HK-2 (cell line): ENCODE measurements at regions not wholly inside any gene's neighbourhood (a gene's known extent, or its start where the extent isn't known, plus 50 kb on each side); places are given as distances from the start of the nearest gene placed in this dataset.

Experiments used
- DNase-seq: peaks from one replicate; pipeline ENCODE4 v3.0.0-alpha.2; 2018; ENCODE audit not compliant: unreplicated experiment

GRCh38 chr6:126529637-126530362, 189.9 kb downstream of the CENPW start:
- no peak for DNase-seq

DNA sequence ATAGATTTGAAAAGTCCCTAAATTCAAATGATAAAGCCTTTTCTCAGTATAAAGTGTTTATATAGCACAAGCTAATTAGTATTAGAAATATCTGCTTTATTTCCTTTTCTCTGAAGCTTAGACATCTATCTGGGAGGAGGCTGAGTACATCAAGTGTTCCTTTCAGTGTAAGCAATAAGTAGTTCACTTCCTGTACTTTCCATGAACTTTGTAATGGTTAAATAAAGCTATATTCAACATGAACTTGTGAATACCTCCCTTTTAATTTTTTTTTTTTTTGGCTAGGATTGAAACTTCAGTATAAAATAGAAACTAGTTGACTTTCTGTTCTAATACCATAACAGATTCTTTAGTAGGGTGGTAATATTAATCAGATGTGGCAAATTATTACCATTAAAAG, 190.9 kb downstream of the CENPW start:
- no peak for DNase-seq

DNA sequence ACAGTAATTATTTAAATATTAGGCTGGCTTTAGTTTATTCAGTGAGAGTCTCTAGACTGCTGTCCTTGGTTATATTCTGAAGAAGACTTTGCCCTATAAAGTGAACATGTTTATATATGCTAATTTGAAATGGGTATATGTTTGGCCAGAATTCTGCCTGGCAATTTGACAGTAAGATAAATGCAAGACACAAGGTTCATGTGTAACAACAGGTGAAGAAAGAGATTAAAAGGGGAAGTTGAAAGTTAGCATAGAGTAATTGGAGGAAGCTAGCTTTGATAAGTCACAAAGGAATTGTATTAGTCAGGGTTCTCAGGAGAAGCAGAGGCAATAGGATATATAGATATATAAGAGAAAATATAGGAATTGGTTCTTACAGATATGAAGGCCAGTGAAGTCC, 191.4 kb downstream of the CENPW start:
- DNase-seq = no peak

DNA sequence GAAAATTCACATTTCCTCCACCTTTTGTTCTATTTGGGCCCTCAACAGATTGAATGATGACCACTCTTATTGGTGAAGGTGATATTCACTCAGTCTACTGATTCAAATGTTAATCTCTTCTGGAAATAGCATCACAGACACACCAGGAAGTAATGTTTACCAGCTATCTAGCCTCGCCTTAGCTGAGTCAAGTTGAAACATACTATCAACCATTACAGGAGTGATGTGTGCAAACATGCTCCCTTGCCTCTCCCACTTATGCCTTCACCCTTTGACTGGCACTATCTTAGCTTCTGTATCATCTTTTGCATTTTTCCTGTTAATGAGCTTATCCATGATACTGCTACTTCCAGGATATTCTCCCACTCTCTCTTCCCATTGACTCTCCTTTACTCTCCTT, 191.9 kb downstream of the CENPW start:
- DNase-seq = no peak

- DNase-seq = no peak
Observed at GRCh38 chr6:126534401-126534800, 194.5 kb downstream of the CENPW start.

GRCh38 chr6:126535138-126535537, 195.2 kb downstream of the CENPW start:
- DNase-seq = no peak

GRCh38 chr6:126535595-126535994, 195.7 kb downstream of the CENPW start:
- DNase-seq = no peak

- DNase-seq = no peak
Observed at GRCh38 chr6:126537061-126537816, 197.3 kb downstream of the CENPW start.

GRCh38 chr6:126539022-126539421, 199.1 kb downstream of the CENPW start:
- no peak for DNase-seq

DNA sequence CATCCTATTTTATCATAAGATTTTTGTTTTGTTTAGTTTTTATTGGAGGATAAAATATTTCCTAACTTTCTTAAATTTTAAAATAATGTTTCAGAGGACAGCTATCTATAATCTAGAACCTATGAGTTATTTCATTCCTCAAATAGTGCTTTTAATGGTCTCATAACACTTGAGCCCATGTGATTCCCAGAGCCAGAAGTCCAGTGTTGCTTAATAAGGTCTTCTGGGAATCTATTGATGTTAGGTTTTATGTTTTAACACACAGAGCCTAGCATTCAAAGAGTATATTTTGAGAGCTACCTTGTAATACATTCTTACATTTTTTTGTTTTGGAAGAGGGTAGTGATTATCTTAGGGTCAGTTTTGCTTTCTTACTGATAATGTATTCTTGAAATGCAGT, 200.2 kb downstream of the CENPW start:
- DNase-seq = no peak

GRCh38 chr6:126541806-126542491, 202.0 kb downstream of the CENPW start:
- DNase-seq = no peak

- DNase-seq = no peak
Observed at GRCh38 chr6:126546541-126547120, 206.7 kb downstream of the CENPW start.

DNA sequence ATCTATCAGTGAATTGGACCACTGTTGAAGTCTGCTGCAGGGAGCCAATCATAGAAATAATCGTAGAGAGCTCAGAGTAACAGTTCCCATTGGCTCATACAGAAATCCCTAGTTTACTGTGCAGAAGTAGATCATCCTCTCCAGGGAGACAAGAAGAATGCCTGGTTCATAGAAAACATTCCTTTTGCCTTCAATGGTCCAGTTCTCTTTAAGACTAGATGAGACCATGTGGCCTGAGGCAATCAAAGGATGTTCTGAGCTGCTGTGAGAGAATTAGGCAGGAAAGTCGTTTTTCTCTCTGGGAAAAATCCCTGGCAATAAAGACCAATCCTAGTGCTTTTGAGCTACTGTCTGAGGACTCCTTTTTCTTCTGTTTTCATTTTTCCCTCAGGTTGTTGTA, 208.4 kb downstream of the CENPW start:
- DNase-seq = no peak

DNA sequence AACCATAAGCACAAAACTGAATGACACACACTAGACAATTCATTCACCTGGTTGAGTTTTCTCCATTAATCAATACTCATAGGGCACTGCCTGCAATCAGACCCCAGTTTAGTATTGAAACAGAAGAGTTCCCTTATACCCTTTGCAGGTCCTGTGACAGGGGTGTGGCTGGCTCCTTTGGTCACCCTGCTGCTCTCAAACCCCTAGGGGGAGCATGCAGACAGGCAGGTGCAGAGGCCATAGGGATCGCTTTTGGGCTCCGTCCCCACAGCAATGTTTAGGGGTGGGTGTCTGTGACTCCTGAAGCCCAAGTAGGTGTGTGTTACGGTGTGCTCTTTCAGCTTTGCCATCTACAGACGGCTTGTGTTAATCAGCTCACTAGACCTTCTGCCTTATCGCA, 210.4 kb downstream of the CENPW start:
- DNase-seq = no peak

GRCh38 chr6:126551832-126552231, 211.9 kb downstream of the CENPW start:
- no peak for DNase-seq

- no peak for DNase-seq
Observed at GRCh38 chr6:126553854-126554253, 213.9 kb downstream of the CENPW start.

DNA sequence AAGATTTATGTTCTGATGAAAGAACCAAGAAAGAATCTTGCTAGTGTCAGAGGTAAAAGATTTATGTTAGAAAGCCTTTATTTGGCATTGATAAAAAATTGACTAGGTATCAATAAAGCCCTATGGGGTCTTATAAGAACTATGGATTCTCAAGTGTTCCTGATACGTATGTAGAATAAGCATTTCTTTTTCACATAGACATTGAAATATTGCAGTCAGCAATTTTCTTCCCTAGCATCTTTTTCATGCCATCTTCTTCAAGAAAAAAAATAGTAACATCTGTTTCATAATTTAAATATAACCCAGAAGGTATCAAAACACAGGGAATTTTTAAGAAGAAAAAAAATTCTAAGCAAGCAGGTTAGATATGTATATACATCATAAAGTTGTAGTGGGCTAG, 230.6 kb downstream of the CENPW start:
- DNase-seq = no peak

GRCh38 chr6:126574301-126574700, 234.4 kb downstream of the CENPW start:
- DNase-seq = no peak

DNA sequence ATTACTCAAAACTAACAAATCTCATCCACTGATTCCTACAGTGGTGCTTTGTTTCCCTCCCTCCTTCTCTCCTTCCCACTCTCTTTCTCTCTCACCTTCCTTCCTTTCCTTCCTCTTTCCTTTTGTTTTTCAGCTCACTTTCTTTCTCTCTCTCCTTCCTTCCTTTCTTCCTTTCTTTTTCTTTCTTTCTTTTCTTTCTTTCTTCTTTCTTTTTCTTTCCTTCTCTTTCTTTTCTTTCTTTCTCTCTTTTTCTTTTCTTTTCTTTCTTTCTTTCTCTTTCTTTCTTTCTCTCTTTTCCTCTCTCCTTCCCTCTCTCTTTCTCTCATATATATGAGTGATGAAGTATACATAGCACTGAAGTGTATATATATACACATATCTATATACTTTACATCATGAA, 241.4 kb downstream of the CENPW start:
- DNase-seq = no peak

- DNase-seq = no peak
Observed at GRCh38 chr6:126600258-126600916, 260.5 kb downstream of the CENPW start.

- no peak for DNase-seq
Observed at GRCh38 chr6:126603410-126603809, 263.5 kb downstream of the CENPW start.

DNA sequence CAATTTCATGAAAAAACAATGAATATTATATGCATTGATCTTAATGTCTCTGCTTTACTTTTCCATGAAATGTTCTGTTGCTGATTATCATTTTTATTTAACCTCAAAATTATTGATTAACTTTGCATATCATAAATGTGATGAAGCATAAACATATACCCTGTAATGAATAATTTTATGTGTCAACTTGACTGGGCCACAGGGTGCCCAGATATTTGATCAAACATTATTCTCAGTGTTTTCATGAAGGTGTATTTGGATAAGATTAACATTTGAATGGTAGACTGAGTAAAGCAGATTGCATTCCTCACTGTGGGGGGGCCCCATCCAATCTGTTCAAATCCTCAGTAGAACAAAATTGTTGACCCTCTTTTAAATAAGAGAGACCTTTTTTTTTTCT, 265.2 kb downstream of the CENPW start:
- DNase-seq = no peak
